Suppressor macrophage treated with lipopolysaccharide for 4 hours (primary cell): ENCODE measurements at regions not wholly inside any gene's neighbourhood (a gene's known extent, or its start where the extent isn't known, plus 50 kb on each side); places are given as distances from the start of the nearest gene placed in this dataset.

ENCODE experiments used
- DNase-seq: peaks from one replicate; pipeline ENCODE4 v3.0.0-alpha.2; 2020

- DNase-seq = peak; percentile 29
Observed at GRCh38 chr5:163963881-163964280, 458.5 kb downstream of the MAT2B start.

- no peak for DNase-seq
Observed at GRCh38 chr5:163964671-163965070, 459.3 kb downstream of the MAT2B start.

DNA sequence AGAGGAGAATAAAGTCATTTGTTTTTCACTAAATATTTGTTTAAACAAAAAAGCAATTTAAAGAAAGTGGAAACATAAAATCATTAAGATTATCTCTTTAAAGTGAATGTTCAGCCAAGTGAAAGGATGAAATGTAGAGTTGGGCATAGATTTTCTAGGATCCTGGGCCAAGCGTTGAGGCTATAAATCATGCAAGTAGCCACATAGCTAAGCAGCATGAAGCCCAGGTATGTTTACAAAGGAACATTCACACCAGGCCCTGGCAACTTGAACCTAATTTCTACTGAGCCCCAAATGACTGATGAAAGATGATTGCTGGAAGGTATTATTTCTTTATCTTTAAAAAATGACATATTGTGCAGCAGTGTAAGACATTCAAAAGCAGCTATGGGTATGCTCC lies 461.8 kb downstream of the MAT2B start:
- DNase-seq = no peak

DNA sequence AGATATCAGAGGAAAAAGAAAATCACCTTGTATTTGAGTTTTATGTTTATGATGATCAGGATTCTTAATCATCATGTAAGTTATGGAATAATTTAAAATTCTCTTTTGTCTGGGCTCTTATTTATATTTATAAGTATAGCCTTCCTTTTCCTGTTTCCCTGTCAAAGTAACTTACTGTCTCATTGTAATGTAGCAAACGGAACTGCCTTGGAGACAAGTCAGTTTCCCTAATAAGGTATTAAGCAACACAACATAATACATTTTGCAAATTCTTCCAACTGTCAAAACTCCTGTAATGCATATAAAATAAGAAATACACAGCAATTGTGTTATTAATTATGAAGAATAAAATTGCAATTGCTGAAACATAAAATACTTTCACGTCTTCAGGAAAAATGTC lies 463.2 kb downstream of the MAT2B start:
- DNase-seq = no peak

GRCh38 chr5:163976696-163977095 lies 471.3 kb downstream of the MAT2B start:
- no peak for DNase-seq

- no peak for DNase-seq
Observed at GRCh38 chr5:163978897-163979296, 473.5 kb downstream of the MAT2B start.

GRCh38 chr5:163988566-163988965 lies 483.1 kb downstream of the MAT2B start:
- no peak for DNase-seq

DNA sequence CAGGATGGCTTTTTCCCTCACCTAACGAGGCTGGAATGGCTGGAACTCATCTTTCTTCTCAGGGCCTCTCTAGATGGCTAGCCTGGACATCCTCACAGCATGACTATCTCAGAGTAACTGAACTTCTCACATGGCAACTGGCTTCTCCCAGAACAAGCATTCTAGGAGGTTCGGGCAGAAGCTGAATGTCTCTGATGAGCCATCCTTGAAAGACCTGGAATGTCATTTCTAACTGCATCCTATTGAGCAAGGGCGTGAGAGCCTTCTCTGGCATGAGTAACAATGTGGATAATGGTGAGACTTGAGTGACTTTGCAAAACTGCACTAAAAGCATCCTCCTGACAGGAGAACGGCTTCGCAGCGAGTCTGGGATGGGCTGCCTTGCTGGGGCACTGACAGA lies 487.7 kb downstream of the MAT2B start:
- no peak for DNase-seq

DNA sequence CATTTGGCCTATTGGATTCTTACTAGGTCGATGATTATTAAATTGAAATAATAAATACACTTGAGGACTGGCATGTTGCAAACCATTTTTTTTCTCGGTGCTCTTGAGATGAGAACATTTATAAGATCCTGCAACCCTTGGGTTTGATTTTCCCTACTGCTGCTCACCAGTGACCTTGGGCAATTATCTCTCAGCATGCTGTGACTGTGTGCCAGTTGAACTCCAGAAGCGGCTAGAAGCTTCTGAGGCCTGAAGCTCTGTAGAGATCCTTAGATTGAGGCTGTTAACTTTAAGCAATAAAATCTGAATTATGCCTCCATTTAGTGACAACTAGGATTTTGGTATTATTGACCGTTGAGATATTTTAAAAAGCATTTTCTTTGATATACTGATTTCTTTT lies 489.8 kb downstream of the MAT2B start:
- no peak for DNase-seq

DNA sequence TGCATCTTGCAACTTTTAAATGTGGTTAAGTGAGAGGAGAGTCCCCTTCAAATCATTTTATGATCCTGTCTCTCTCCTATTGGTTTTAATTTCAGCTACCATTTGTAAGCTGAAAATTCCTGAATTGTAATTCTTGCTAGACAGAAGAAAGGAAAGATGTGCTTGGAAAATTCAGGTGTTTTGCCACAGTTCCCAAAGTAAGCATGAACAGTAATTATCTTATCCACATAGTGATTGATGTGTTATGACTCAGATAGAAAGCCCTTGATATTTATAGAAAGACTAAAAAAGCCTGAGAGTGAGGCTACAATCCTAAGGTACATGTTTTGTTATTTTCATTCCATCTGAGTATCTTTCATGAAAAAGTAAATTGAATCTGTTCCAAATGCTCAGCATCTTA lies 492.5 kb downstream of the MAT2B start:
- no peak for DNase-seq

GRCh38 chr5:164000241-164000640 lies 494.8 kb downstream of the MAT2B start:
- DNase-seq = no peak

GRCh38 chr5:164000819-164001218 lies 495.4 kb downstream of the MAT2B start:
- DNase-seq = no peak

DNA sequence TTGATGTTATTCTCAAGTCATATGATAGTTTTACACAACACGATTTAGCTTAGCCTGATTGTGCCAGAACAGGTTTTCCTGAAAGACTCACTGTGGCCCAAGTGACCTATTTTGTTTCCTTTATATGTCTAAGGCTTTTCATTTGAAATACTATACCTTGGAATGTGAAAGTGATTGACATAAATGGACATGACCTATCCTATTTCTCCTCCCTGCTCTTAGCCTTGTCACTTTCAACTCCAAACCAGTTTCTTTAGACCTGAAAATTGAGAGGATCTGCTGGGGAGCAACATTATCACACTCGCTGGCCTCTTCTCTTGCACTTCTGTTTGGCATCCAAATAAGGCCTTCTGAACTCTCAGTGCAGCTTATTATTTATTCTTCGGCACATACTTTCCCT lies 496.8 kb downstream of the MAT2B start:
- peak; percentile 16 for DNase-seq

DNA sequence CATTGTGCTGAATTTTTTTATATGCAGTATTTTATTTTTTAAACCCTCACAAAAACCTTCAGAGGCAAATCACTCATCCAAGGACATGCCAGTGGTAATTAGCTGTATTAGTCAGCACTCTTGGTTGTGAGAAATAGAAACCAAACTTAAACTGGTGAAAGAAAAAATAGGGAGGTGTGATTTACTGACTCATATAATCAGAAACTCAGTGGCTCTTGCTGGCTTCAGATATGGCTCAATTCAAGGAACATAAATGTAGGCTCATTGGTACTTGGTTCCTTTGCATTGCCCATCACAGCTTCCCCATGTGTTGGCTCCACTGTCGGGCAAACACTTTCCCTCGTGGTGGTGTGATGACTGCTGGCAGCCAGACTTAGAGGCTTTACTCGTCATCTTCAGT lies 497.2 kb downstream of the MAT2B start:
- DNase-seq = peak; percentile 21

GRCh38 chr5:164005071-164005470 lies 499.7 kb downstream of the MAT2B start:
- DNase-seq = no peak

- DNase-seq = no peak
Observed at GRCh38 chr5:164007064-164007463, 501.6 kb downstream of the MAT2B start.

DNA sequence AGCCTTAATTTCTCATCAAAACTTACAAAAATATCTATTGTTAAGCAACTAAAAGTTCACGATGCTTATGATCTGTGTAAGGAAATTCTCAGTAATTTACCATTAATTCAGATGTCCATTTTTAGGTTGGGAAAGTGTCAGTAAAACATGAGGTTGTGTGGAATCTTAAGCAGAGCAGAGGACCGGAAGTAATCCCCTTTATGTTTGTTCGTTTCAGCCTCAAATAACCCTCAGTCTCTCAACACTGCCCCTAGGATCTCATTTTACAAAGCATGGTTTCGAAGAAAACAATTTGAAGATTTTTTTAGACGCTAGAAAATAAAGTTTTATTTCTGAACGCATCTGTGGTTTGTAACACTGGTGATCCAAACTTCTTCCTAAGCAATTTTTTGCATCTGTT lies 504.2 kb downstream of the MAT2B start:
- no peak for DNase-seq

DNA sequence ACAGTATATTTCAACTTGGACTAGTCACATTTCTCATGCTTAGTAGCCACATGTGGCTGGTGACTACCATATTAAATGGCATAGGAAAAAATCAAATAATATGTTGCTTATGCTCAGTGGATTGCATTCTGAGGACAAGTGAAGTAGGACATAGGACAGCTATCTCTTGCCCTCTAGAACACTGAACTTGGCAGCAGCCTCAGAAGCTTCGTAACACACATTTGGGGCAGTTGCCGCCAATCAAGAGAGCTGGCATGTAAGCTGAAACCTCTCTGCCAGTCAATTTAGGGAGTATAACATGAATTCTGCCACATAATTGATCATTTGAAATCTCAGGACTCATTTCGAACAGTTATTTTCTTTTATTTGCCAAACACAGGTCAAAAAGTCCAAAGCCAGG lies 505.5 kb downstream of the MAT2B start:
- no peak for DNase-seq

GRCh38 chr5:164012371-164012770 lies 507.0 kb downstream of the MAT2B start:
- no peak for DNase-seq

DNA sequence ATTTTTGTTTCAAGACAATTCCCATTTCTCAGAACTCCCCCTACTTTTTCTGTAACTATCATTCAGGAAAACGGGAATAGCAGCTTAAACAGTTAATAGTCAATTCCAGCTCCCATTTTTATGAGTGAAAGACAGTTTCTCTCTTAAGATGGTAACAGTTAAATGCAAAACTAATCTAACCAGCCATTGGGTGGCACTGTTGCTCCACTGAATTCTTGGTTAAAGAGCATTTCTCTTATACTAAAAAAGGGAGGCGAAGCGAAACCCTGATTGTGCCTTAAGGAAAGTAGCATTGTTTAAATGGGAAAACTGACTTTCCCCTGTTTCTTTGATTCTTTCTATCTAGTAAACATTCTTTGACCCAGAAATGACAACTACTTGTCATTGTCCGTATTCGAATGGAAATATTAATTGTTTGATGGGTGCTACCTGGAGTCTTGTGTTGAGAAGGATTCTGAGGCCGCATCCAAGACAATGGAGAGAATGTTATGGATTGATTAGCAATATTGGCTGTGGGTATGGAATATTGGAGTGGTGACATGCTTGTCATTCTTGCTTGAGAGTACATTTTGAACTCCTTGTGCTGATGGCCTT lies 507.8 kb downstream of the MAT2B start:
- DNase-seq = peak; percentile 73

DNA sequence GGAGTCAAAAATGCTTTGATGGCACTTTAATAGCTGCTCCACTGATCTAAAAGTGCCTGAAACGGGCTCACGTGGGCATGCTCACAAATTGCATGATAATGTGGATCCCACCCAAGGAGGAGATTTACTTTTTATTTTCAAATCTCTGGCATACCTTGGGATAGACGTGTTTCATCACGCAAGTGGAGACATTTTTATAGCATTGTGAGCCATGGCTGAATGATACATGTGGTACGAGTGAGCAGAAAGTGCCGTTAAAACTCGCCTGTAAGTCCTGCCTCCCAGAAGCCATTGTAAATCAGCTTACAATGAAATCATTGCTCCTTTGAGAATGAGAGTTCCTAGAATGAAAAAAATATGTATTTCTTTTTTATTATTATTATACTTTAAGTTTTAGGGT lies 514.7 kb downstream of the MAT2B start:
- no peak for DNase-seq

GRCh38 chr5:164027738-164028137 lies 522.3 kb downstream of the MAT2B start:
- DNase-seq = peak; percentile 3

DNA sequence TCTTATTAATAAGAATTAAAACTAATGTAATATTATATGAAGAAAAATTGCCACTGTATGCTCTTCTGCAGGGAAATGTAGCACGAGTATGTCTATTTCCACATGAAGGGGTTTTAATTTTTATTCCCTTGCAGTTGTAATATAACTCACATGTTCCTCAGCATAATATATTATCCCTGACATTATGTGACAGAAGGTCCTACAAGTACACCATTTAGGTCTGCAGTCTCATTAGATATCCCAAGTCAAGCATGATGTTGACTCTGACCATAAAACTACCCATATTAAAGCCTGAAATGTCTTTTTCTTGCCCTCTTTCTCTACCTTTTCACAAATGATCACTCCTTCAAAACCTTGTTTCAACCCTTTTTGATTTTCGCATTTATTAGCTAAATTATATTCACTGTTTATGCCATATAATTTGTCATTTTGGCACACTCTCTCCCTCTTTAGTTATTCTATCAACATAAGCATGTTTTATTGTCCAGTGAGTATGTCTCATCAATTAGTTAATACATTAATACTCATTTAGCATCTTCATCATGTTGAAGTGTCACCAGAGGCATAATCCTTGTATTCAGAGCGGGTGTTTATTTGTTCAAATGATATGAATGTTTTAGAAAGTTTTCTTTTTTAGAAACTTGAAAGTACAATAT lies 532.8 kb downstream of the MAT2B start:
- DNase-seq = no peak

- no peak for DNase-seq
Observed at GRCh38 chr5:164041105-164041504, 535.7 kb downstream of the MAT2B start.

- DNase-seq = no peak
Observed at GRCh38 chr5:164048359-164048926, 543.0 kb downstream of the MAT2B start.
